ENCODE measurements at regions not wholly inside any gene's neighbourhood (a gene's known extent, or its start where the extent isn't known, plus 50 kb on each side); places are given as distances from the start of the nearest gene placed in this dataset.

DNA sequence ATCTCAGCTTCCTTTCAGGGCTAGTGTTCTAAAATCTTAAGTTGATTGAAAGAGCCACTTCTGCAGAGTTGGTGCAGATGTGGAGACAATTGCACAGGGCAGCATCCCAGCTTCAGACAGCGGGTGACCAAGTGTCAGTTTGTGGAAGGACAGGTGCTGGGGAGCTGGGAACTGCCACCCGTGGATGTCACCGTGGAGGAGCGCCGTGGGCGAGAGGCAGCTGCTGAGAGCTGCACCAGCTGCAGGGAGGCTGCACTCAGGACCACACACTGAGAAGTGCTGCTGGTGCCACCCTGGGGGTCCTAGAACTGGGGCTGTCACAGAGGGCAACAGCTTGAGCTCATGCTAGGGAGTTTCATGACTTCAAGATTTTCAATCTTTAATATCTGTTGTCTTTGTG, 543.0 kb upstream of the FZD8 start:
- TF ChIP-seq, protein P1, sequence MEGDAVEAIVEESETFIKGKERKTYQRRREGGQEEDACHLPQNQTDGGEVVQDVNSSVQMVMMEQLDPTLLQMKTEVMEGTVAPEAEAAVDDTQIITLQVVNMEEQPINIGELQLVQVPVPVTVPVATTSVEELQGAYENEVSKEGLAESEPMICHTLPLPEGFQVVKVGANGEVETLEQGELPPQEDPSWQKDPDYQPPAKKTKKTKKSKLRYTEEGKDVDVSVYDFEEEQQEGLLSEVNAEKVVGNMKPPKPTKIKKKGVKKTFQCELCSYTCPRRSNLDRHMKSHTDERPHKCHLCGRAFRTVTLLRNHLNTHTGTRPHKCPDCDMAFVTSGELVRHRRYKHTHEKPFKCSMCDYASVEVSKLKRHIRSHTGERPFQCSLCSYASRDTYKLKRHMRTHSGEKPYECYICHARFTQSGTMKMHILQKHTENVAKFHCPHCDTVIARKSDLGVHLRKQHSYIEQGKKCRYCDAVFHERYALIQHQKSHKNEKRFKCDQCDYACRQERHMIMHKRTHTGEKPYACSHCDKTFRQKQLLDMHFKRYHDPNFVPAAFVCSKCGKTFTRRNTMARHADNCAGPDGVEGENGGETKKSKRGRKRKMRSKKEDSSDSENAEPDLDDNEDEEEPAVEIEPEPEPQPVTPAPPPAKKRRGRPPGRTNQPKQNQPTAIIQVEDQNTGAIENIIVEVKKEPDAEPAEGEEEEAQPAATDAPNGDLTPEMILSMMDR (IDR thresholded peaks at IDR 0.05), result no peak
- TF ChIP-seq POLR2AphosphoS5 (IDR thresholded peaks at IDR 0.05) (no peak), POLR2A (IDR thresholded peaks at IDR 0.05) (no peak), EP300 (IDR thresholded peaks at IDR 0.05) (no peak)
